ENCODE measurements at regions not wholly inside any gene's neighbourhood (a gene's known extent, or its start where the extent isn't known, plus 50 kb on each side); places are given as distances from the start of the nearest gene placed in this dataset.

DNA sequence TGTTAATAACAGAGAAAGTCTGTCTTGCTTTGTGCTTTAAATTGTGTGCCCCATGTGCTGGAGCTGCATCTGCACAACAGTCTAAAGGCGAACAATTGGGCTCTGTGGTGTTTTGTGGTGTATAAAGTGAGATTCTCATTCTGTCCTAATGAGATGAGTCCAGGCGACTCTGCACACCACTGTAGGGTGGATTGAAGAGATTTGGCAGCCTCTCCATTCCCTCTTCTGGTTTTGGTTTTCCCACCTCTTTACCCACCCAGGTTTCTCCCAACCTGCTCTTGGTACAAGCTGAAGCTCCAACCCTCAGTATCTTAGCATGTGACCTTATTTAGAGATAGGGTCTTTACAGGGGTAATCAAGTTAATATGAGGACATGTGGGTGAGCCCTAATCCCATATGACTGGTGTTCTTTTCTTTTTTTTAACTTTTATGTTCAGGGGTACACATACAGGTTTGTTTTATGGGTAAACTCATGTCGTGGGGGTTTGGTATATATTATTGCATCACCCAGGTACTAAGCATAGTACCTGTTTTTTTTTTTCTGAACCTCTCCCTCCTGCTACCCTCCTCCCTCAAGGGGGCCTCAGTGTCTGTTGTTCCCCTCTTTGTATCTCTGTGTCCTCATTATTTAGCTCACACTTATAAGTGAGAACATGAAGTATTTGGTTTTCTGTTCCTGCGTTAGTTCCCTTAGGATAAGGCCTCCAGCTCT, 217.6 kb upstream of the DTNBP1 start:
- TF ChIP-seq, protein P1, sequence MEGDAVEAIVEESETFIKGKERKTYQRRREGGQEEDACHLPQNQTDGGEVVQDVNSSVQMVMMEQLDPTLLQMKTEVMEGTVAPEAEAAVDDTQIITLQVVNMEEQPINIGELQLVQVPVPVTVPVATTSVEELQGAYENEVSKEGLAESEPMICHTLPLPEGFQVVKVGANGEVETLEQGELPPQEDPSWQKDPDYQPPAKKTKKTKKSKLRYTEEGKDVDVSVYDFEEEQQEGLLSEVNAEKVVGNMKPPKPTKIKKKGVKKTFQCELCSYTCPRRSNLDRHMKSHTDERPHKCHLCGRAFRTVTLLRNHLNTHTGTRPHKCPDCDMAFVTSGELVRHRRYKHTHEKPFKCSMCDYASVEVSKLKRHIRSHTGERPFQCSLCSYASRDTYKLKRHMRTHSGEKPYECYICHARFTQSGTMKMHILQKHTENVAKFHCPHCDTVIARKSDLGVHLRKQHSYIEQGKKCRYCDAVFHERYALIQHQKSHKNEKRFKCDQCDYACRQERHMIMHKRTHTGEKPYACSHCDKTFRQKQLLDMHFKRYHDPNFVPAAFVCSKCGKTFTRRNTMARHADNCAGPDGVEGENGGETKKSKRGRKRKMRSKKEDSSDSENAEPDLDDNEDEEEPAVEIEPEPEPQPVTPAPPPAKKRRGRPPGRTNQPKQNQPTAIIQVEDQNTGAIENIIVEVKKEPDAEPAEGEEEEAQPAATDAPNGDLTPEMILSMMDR (conservative IDR thresholded peaks at IDR 0.05; ENCODE audit: low read depth, low read length) = no peak
- no peak for TF ChIP-seq EZH2 (IDR thresholded peaks at IDR 0.05; ENCODE audit: low read length, unreplicated experiment)
